Activated effector memory CD4-positive, alpha-beta T cell treated with anti-CD3 and anti-CD28 coated beads, Interleukin-2, amount 50 U/mL, for 16 hours (primary cell): ENCODE measurements at regions not wholly inside any gene's neighbourhood (a gene's known extent, or its start where the extent isn't known, plus 50 kb on each side); places are given as distances from the start of the nearest gene placed in this dataset.

ENCODE experiments used
- DNase-seq: peaks from one replicate; pipeline ENCODE4 v3.0.0-alpha.2; 2020

GRCh38 chr2:168340931-168341330 lies 93.5 kb upstream of the STK39 start:
- DNase-seq: no peak

- DNase-seq: no peak
Measured at GRCh38 chr2:168343586-168343985, 96.2 kb upstream of the STK39 start.

GRCh38 chr2:168344706-168345105 lies 97.3 kb upstream of the STK39 start:
- no peak for DNase-seq

GRCh38 chr2:168345601-168346000 lies 98.2 kb upstream of the STK39 start:
- no peak for DNase-seq

DNA sequence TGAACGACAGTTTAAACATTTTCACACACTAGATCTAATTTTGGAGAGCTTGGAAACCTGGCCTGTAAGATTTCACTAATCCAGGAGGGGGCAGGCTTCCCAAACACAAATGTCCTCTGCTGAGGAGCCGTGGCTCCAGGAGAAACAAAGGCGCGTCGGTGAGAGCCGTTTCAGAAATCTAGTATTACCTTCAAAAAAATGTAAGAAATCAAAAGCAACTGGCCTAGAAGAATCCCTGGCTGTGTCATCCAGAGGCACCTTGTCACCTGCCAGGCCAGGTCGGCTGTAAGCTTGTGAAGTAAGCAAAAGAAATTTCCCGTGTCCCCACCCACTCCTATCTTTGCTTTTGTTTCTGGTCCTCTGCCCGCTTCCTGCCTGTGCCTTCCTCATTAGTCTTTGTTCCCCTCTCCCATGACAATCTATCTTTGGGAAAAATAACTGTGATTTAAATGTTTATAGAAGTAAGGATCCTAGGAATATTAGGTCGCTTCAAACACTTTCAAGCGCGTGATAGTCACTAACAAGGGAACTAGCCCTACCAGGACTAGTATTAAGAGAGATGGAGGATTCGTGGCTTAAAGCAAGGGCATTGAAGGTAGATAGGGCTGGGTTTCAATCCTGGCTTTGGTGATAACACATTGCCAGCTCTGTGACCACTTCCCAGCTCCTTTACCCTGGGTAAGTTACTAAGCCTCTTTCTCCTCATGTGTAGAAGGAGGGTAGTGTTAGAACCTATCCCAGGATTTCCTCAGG lies 99.5 kb upstream of the STK39 start:
- DNase-seq: peak; percentile 83

- no peak for DNase-seq
Measured at GRCh38 chr2:168348076-168348475, 100.7 kb upstream of the STK39 start.

DNA sequence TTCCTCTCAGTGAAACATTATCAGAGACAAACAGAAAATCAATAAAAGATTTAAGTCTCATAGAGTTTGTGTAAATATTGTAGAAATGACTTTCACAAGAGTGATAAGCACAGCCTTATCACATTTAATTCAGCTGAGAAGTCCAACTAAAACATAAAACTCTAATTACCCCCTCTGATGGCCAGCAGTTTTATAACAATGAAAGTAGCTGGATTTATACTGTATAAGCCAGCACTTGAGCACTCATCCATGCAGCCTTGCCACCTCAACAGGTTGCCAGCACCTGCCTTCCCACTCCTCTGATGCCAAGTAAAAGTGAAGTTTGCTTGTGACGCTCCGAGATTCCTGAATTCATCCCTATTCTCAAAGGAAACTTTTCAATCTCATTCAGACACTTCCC lies 103.0 kb upstream of the STK39 start:
- no peak for DNase-seq

GRCh38 chr2:168353251-168353650 lies 102.8 kb upstream of the CERS6 start:
- DNase-seq: no peak

GRCh38 chr2:168354499-168354898 lies 101.6 kb upstream of the CERS6 start:
- DNase-seq: no peak

- no peak for DNase-seq
Measured at GRCh38 chr2:168355121-168355520, 101.0 kb upstream of the CERS6 start.

DNA sequence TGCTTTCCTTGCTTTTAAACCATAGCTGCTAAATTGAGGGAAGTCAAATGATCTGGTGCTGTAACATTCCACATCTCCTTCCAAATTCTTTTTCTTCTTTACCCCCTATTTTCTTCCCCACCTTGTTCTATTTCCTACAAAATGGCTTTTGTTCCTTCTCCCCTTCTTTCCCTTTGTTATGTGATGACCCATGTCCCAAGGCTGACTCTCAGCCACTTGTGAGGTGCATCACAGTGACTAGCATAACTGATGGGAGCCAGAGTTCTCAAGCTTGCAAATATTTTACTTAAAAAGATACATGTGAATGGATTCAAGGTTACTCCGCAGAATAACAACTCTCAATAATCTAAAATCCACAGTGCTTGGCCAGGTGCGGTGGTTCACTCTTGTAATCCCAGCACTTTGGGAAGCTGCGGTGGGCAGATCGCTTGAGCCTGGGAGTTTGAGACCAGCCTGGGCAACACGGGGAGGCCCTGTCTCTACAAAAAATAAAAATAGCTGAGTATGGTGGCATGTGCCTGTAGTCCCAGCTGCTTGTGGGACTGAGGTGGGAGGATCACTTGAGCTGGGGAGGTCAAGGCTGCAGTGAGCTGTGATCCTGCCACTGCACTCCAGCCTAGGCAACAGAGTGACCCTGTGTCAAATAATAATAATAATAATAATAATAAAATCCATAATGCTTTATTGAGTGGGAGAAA lies 100.1 kb upstream of the CERS6 start:
- no peak for DNase-seq

GRCh38 chr2:168356477-168356835 lies 99.6 kb upstream of the CERS6 start:
- DNase-seq: no peak

GRCh38 chr2:168357797-168358472 lies 98.1 kb upstream of the CERS6 start:
- DNase-seq: no peak

- DNase-seq: no peak
Measured at GRCh38 chr2:168359082-168359481, 97.0 kb upstream of the CERS6 start.

DNA sequence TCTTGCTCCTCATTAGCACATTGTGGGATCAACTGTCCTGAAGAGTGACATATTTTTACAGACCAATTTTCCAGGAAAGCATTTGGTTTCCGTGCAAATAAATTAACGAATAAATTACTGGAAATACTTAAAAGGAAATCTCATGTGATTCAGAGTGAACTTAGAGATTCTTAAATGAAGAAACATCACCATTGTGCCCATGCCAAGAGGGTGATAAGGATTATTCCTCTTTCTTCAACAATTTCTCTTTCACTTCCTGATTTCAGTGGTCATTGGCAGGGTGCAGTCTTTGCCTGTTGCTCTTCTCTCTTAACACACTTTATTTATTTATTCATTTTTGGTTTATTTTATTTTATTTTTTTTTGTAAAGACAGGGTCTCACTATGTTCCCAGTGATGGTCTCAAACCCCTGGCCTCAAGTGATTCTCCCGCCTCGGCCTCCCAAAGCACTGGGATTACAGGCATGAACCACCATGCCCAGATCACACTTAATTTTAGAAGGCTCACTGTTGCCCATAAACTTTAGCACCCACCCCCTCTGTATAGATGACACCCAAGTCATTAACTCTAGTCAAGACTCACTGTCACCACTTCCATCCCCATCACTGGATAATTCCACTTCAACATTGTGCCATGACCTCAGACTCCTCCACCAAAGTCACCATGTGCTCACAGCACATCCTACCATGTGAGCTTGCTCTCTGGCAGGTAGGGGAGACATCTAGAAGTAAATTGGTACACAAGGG lies 92.6 kb upstream of the CERS6 start:
- DNase-seq: no peak

- no peak for DNase-seq
Measured at GRCh38 chr2:168365094-168365621, 90.9 kb upstream of the CERS6 start.

DNA sequence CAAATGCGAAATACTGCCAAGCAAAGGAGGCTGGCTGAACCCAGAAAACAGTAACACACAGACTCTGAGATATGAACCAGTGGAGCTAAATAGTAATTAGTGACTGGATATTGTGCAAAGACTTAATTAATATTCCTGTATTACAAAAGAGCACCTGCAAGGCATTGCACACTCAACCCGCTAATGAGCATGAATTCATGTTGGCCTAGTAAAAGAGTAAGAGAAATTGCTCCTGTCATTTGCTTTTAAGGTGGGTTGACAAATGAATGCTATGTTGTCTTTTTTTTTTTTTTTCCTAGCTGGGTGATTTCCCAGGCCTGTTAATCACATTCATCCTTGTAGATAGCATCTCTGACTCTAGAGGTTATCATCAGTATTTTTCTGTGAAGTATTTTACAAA lies 87.0 kb upstream of the CERS6 start:
- DNase-seq: no peak

DNA sequence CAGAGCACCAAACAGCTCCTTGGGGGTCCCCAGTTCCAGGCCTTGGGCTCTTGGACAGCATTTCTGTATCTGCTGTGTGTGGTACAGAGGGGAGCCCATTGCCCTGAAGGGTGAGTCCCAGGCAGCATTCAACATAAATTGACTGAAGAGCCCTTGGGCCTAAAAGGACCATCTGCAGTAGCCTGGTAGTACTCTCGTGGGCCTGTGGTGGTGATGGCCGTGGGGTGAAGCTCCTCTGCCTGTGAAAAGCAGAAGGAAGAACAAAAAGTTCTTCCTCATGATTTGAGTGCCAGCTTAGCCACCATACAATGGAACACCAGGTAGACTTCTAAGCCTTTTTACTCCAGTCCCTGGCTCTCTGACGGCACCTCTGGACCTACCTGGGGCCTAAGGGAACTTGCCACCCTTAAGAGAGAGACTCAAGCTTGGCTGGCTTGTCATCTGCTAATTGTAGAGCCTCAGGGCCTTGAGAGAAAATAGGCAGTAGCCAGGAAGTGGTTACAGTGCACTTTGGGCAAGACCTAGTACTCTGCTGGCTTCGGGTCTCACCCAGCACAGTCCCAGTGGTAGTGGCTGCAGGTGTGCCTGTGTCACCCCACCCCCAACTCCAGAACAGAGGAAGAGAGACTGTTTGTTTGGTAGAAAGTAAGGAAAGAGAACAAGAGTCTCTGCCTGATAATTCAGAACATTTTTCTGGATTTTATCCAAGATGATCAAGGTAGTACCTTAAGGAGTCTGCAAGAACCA lies 84.6 kb upstream of the CERS6 start:
- no peak for DNase-seq

DNA sequence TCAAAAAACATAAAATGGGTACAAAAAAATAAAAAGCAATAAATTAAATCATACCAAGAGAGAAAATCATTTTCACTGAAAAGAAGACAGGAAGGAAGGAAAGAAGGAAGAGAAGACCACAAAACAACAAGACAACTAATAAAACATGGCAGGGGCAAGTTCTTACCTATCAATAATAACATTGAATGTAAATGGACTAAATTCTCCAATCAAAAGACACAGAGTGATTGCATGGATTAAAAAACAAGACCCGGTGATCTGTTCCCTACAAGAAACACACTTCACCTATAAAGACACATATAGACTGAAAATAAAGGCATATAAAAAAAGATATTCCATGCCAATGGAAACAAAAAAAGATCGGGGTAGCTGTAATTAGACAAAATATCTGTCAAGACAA lies 82.6 kb upstream of the CERS6 start:
- no peak for DNase-seq

DNA sequence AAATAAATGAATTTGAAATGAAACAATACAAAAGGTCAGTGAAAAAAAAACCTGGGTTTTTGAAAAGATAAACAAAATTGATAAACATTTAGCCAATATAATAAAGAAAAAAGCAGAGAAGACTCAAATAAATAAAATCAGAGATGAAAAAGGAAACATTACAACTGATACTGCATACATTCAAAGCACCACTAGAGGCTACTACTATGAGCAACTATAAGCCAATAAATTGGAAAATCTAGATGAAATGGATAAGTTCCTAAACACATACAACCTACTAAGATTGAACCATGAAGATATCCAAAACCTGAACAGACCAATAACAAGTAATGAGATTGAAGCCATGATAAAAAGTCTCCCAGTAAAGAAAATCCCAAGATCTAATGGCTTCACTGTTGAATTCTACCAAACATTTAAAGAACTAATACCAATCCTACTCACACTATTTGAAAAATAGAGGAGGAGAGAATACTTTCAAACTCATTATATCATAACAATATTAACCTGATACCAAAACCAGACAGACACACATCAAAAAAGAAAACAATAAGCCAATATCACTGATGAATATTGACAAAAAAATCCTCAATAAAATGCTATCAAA lies 80.8 kb upstream of the CERS6 start:
- no peak for DNase-seq

- no peak for DNase-seq
Measured at GRCh38 chr2:168378960-168379669, 77.0 kb upstream of the CERS6 start.
